ENCODE measurements at regions not wholly inside any gene's neighbourhood (a gene's known extent, or its start where the extent isn't known, plus 50 kb on each side); places are given as distances from the start of the nearest gene placed in this dataset.

DNA sequence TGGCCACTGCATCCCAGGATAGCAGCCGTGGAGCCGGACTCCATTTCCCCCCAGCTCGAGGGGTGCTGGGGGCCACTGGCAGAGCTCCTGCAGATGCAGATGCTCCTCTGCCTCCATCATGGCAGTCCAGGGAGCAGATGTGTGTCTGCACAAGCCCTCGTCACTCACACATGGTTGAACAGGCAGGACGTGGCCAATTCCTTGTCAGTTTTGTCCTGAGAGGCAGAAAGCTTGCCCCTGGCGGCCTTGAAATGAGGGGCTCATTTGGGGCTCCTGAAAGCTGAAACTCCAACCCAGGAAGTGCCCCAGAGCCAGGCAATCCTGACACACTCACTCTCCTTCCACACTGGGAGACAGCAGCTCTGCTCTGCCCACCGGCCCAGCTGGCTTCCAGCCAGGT is 100.9 kb upstream of the C14orf180 start:
- TF ChIP-seq RAD21 (conservative IDR thresholded peaks at IDR 0.05) = no peak
- TF ChIP-seq, protein P1, sequence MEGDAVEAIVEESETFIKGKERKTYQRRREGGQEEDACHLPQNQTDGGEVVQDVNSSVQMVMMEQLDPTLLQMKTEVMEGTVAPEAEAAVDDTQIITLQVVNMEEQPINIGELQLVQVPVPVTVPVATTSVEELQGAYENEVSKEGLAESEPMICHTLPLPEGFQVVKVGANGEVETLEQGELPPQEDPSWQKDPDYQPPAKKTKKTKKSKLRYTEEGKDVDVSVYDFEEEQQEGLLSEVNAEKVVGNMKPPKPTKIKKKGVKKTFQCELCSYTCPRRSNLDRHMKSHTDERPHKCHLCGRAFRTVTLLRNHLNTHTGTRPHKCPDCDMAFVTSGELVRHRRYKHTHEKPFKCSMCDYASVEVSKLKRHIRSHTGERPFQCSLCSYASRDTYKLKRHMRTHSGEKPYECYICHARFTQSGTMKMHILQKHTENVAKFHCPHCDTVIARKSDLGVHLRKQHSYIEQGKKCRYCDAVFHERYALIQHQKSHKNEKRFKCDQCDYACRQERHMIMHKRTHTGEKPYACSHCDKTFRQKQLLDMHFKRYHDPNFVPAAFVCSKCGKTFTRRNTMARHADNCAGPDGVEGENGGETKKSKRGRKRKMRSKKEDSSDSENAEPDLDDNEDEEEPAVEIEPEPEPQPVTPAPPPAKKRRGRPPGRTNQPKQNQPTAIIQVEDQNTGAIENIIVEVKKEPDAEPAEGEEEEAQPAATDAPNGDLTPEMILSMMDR (IDR thresholded peaks at IDR 0.05; ENCODE audit: poor library complexity, severe bottlenecking) = no peak
- no peak for TF ChIP-seq SMC3 (conservative IDR thresholded peaks at IDR 0.05; ENCODE audit: poor library complexity)
- TF ChIP-seq TAF1 (IDR thresholded peaks at IDR 0.05; ENCODE audit: low read depth) = no peak
- no peak for TF ChIP-seq EZH2 (IDR thresholded peaks at IDR 0.05; ENCODE audit: borderline replicate concordance, insufficient read depth, low read length, poor library complexity, severe bottlenecking)
- TF ChIP-seq, protein P2, sequence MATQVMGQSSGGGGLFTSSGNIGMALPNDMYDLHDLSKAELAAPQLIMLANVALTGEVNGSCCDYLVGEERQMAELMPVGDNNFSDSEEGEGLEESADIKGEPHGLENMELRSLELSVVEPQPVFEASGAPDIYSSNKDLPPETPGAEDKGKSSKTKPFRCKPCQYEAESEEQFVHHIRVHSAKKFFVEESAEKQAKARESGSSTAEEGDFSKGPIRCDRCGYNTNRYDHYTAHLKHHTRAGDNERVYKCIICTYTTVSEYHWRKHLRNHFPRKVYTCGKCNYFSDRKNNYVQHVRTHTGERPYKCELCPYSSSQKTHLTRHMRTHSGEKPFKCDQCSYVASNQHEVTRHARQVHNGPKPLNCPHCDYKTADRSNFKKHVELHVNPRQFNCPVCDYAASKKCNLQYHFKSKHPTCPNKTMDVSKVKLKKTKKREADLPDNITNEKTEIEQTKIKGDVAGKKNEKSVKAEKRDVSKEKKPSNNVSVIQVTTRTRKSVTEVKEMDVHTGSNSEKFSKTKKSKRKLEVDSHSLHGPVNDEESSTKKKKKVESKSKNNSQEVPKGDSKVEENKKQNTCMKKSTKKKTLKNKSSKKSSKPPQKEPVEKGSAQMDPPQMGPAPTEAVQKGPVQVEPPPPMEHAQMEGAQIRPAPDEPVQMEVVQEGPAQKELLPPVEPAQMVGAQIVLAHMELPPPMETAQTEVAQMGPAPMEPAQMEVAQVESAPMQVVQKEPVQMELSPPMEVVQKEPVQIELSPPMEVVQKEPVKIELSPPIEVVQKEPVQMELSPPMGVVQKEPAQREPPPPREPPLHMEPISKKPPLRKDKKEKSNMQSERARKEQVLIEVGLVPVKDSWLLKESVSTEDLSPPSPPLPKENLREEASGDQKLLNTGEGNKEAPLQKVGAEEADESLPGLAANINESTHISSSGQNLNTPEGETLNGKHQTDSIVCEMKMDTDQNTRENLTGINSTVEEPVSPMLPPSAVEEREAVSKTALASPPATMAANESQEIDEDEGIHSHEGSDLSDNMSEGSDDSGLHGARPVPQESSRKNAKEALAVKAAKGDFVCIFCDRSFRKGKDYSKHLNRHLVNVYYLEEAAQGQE (IDR thresholded peaks at IDR 0.05; ENCODE audit: borderline replicate concordance) = no peak
